ENCODE measurements at regions not wholly inside any gene's neighbourhood (a gene's known extent, or its start where the extent isn't known, plus 50 kb on each side); places are given as distances from the start of the nearest gene placed in this dataset.

DNA sequence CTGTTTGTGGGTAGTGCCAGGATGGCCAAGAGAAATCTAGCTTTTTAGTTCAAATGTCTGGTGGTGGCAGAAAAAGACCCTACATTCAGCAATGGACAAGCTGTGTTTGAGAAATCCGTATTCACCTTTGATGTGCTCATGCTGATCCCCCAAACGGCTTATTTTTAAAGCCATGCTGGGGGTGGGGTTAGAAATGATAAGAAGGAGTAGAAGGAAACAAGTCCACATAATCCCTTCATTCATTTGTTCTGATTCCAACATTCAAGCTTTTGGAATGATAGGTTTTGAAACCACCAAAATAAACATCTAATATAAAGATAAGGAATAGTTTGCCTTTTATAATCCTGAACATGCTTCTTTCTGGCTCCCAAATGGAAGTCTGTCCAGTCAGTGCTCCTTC lies 92.0 kb upstream of the DKK2 start:
- H3K36me3 ChIP-seq, result no peaks in the 10 kb centered on the region
- H3K27ac ChIP-seq, result no peak overlapping the region
- H3K9me3 ChIP-seq, result no peaks in the 10 kb centered on the region
- no peaks in the 10 kb centered on the region for H3K27me3 ChIP-seq
- no peak overlapping the region for H3K4me3 ChIP-seq (replicated peaks in 1 of 3)
- H3K4me1 ChIP-seq, result no peaks in the 10 kb centered on the region
- intact Hi-C loops (cut with DNase I), result no loop called here
- 78% methylated on average over 2 of the region's 2 CpGs for WGBS, 2 donors
- no peak for DNase-seq
- TF ChIP-seq POLR2A (IDR thresholded peaks at IDR 0.05), result no peak
- TF ChIP-seq, protein P1, sequence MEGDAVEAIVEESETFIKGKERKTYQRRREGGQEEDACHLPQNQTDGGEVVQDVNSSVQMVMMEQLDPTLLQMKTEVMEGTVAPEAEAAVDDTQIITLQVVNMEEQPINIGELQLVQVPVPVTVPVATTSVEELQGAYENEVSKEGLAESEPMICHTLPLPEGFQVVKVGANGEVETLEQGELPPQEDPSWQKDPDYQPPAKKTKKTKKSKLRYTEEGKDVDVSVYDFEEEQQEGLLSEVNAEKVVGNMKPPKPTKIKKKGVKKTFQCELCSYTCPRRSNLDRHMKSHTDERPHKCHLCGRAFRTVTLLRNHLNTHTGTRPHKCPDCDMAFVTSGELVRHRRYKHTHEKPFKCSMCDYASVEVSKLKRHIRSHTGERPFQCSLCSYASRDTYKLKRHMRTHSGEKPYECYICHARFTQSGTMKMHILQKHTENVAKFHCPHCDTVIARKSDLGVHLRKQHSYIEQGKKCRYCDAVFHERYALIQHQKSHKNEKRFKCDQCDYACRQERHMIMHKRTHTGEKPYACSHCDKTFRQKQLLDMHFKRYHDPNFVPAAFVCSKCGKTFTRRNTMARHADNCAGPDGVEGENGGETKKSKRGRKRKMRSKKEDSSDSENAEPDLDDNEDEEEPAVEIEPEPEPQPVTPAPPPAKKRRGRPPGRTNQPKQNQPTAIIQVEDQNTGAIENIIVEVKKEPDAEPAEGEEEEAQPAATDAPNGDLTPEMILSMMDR (IDR thresholded peaks at IDR 0.05), result no peak

DNA sequence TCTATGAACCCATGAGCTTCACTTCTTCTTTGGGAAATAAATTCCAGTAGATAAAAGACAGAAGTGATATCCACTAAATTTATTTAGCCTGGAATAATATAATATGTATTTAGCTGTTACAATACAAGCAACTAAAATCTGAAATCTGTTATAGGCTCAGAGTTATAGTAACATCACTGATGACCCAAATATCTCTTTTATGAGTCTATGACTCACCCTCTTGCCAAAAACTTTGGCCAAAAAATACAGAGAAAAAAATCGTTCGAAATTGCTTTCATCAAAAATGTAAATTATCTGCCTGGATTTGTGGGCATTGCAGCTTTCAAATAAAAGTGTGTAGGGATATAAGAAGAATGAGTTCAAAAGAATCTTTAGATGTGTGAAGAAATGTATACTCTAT lies 89.4 kb upstream of the DKK2 start:
- TF ChIP-seq POLR2A (IDR thresholded peaks at IDR 0.05), result no peak
- TF ChIP-seq, protein P1 (IDR thresholded peaks at IDR 0.05), result no peak
- H3K4me3 ChIP-seq (replicated peaks in 1 of 3), result no peak overlapping the region
- no peaks in the 10 kb centered on the region for H3K9me3 ChIP-seq
- no peak for DNase-seq
- intact Hi-C loops (cut with DNase I), result no loop called here
- H3K27me3 ChIP-seq, result no peaks in the 10 kb centered on the region
- peaks cover 3 to 5% of the 10 kb centered on the region in 2 donors for H3K4me1 ChIP-seq
- no peak overlapping the region for H3K27ac ChIP-seq
- 65 to 81% methylated on average over 2 of the region's 2 CpGs for WGBS, 2 donors
- H3K36me3 ChIP-seq, result no peaks in the 10 kb centered on the region

DNA sequence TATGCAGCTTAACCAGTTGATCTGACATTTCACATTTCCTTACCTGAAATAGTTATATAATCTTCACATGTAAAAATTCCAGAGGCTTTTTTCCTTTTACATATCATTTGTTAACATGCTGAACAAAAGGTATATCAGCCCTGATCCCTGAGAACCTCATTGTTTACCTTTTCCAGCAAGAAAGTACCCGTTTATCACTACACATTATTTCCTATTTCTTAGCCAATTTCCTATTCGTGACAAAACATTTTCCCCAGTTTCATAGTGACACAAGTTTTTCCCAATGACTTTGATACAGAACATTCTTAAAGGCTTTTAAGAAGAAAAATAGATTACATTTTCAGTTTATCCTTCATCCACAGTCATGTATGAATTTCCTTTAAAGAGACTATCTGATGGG lies 86.6 kb upstream of the DKK2 start:
- TF ChIP-seq POLR2A (IDR thresholded peaks at IDR 0.05), result no peak
- TF ChIP-seq, protein P1 (IDR thresholded peaks at IDR 0.05), result no peak
- Histone ChIP-seq H3K27ac (no peak overlapping the region), H3K4me3 (replicated peaks in 1 of 3) (no peak overlapping the region), H3K36me3 (no peaks in the 10 kb centered on the region), H3K4me1 (peaks cover 5 to 9% of the 10 kb centered on the region in 2 donors), H3K9me3 (no peaks in the 10 kb centered on the region), H3K27me3 (no peaks in the 10 kb centered on the region)
- WGBS, 2 donors, result 60 to 70% methylated on average over 2 of the region's 2 CpGs
- no peak for DNase-seq
- intact Hi-C loops (cut with DNase I), result no loop called here

DNA sequence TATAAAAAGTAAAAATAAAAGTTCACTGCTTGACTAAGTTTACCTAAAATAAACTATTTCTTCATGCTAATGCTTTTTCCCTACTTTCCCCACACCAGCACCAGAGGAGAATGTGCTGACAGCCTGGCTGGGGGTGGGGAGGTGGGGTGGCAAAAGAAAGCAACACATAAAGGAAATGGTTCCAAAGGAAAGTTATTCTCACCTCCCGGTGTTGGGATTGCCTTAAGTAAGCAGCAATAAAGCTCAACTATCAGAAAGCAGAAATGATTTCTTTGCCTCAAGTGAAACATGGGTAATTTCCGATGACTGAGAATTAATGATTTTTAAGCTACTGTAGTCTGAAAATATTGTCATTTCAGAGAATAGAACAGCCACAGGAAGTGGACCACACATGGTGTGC lies 84.5 kb upstream of the DKK2 start:
- no peak overlapping the region for H3K4me3 ChIP-seq (replicated peaks in 1 of 3)
- no peaks in the 10 kb centered on the region for H3K36me3 ChIP-seq
- no peak for DNase-seq
- H3K9me3 ChIP-seq, result no peaks in the 10 kb centered on the region
- TF ChIP-seq, protein P1 (IDR thresholded peaks at IDR 0.05), result no peak
- TF ChIP-seq POLR2A (IDR thresholded peaks at IDR 0.05), result no peak
- intact Hi-C loops (cut with DNase I), result no loop called here
- peaks cover 5 to 9% of the 10 kb centered on the region in 2 donors for H3K4me1 ChIP-seq
- H3K27ac ChIP-seq, result peak overlapping the region in 1 of 3 donors; percentile 22
- WGBS, 2 donors, result 40 to 44% methylated on average over 2 of the region's 2 CpGs
- no peaks in the 10 kb centered on the region for H3K27me3 ChIP-seq

GRCh38 chr4:107117726-107118125 lies 81.6 kb upstream of the DKK2 start:
- Histone ChIP-seq H3K27me3 (no peaks in the 10 kb centered on the region), H3K36me3 (no peaks in the 10 kb centered on the region), H3K4me1 (peaks cover 5 to 9% of the 10 kb centered on the region in 2 donors), H3K4me3 (replicated peaks in 1 of 3) (no peak overlapping the region), H3K27ac (no peak overlapping the region), H3K9me3 (no peaks in the 10 kb centered on the region)
- no peak for DNase-seq
- intact Hi-C loops (cut with DNase I), result no loop called here
- WGBS, 2 donors, result 82 to 88% methylated on average over 1 of the region's 1 CpG
- TF ChIP-seq, protein P1 (IDR thresholded peaks at IDR 0.05), result no peak
- TF ChIP-seq POLR2A (IDR thresholded peaks at IDR 0.05), result no peak
